GM21447 (cell line): ENCODE measurements at regions not wholly inside any gene's neighbourhood (a gene's known extent, or its start where the extent isn't known, plus 50 kb on each side); places are given as distances from the start of the nearest gene placed in this dataset.
"Not testable (repeated sequence)": the region's sequence is repeated elsewhere in the genome, so short reads cannot be mapped to it uniquely, and the experiment has no call there.

Source experiments
- ATAC-seq: cut with Tn5 transposase; IDR thresholded peaks from one replicate; pipeline ENCODE4 v1.9.1; 2021; ENCODE audit not compliant: unreplicated experiment

DNA sequence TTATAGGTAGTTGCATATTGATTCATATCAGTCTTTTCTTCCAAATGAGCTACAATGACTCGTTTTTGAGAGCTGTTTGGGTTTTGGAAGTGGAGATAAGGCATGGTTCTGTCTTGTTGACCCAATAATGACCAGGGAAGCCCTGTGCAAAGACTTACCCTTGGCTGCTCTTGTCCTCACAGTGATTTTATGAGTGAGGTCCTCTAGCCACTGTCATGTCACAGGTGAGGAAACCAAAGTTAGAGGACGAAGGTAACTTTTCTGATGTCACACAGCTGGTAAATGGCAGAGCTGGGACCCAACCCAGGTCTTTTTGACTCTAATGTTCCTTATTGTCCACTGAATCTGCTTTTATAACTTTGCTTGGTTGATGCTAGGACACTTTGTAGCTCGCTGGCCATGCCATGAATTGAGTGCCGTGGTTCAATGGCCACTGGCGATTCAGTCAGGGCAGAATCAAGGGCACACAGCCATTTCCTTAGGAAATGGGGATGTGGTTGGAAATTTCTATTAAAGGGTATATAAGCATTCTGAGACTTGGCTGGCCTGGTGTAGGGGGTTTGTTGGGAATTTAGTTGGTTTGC lies 249.1 kb downstream of the GOLGA6L6 start:
- not testable (repeated sequence) for ATAC-seq

DNA sequence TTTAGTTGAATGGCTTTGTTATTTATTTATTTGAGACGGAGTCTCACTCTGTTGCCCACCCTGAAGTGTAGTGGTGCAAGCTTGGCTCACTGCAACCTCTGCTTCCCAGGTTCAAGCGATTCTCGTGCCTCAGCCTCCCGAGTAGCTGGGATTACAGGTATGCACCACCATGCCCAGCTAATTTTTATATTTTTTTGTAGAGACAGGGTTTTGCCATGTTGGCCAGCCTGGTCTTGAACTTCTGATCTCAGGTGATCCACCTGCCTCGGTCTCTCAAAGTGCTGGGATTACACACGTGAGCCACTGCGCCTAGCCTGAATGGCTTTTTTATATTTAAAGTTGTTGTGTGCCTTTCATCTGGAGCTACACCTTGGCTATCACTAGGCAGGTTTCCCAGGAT lies 250.0 kb downstream of the GOLGA6L6 start:
- ATAC-seq = not testable (repeated sequence)

DNA sequence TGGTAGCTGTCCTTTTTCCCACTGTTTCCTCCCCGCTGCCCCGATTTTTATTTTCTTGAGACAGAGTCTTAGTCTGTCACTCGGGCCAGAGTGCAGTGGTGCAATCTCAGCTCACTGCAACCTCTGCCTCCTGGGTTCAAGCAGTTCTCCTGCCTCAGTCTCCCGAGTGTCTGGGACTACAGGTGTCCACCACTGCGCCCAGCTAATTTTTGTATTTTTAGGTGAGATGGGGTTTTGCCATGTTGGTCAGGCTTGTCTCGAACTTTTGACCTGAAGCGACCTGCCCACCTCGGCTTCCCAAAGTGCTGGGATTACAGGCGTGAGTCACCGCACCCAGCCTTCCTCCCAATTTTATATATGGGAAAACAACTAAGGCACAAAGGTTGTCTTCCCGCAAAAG lies 251.0 kb downstream of the GOLGA6L6 start:
- ATAC-seq = not testable (repeated sequence)

DNA sequence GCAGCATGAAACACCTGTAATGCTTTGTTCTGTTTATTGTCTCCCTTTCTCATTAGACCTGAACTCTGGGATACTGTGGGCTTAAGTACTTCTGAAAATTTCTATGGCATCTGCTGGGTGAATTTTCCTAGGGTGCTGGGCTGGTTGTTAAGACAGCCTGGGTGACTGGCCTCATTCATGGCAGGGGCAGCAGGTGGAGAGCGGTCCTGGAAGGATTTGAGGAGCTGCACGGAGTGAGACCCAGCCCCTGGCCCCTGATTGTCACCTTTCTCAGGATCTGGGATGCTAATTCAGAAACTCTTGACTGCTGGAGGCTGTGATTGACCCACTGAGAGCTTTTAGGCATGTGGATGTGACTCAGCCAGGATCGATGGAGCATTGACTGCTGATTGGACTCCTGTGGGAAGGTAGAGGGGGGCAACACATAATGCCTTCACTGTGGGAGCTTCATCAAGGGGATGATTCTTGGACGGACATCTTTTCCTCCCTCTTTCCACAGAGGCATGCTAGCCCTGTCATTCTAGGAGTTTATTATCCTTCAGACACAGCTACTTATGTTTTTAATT lies 252.0 kb downstream of the GOLGA6L6 start:
- not testable (repeated sequence) for ATAC-seq

- not testable (repeated sequence) for ATAC-seq
Measured at GRCh38 chr15:20288800-20289537, 252.6 kb downstream of the GOLGA6L6 start.

- ATAC-seq = not testable (repeated sequence)
Measured at GRCh38 chr15:20286559-20286958, 255.0 kb downstream of the GOLGA6L6 start.

DNA sequence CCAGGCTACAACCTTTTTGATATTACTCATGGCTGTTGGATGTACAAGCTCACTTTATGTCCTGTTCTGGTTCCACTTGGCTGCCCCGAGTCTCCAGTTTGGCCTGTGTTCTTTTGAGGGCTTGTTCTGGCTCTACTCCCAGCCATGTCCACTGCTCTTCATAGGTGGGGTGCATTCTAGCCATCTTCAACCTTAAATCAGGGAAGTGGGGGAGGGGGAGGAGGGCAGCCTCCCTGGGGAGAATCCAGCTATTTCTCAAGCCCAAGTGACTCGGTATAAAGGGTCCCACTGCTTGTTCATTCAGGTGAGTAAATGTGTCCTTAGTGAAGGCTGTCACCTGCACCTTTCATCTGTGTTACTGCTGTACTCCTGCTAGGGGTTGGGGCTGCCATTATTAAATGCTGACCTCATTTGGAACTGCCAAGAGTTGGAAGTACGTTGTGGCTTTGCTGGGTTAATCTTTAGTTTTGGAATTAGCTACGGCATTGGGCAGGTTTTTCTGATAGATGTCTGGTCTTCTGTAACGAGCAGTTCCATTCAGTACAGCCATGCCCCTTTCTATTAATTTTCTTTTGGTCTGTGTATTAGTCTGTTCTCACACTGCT lies 255.8 kb downstream of the GOLGA6L6 start:
- not testable (repeated sequence) for ATAC-seq

DNA sequence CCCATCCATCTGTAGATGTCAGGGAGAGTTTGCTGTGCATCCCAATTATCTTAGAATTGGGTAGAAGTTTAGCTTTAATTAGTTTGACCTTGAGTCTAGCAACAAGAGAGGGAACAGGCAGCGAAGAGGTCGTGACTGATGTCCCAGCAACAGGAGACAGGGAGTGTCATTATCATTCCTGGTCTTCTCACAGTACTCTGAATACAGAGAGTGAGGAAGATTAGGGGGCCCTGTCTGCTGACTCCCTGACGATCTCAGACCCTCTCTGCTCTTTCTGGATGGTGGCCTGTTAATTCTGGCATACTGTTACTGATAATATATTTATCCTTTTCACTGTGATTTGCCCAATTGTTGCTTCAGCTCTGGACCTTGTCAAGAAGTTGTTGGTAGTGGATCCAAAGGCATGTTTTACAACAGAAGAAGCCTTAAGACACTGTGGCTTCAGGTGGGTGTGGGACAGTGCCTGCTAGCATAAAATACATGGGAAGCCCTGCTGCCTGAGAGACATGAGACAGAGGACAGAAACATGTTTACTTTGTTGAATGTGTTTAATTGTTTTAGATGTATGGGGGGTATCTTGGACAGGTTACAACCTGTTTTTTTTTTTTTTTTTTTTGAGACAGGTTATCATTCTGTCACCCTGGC lies 256.6 kb downstream of the GOLGA6L6 start:
- not testable (repeated sequence) for ATAC-seq

DNA sequence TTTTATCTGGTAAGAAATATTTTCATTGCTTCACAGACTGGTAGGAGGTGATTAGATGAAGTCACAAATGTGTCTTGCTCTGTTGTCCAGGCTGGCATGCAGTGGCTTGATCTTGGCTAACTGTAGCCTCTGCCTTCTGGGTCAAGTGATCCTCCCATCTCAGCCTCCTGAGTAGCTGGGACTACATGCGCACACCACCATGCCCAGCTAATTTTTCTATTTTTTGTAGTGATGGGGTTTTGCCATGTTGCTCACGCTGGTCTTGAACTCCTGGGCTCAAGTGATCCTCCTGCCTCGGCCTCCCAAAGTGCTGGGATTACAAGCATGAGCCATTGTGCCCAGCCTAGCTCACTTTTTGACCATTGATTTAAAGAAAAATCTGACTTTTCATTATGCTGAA lies 257.9 kb downstream of the GOLGA6L6 start:
- not testable (repeated sequence) for ATAC-seq

GRCh38 chr15:20282491-20282943 lies 259.1 kb downstream of the GOLGA6L6 start:
- ATAC-seq = not testable (repeated sequence)

GRCh38 chr15:20281567-20282275 lies 259.9 kb downstream of the GOLGA6L6 start:
- not testable (repeated sequence) for ATAC-seq

- ATAC-seq = no peak
Measured at GRCh38 chr15:20280933-20281463, 260.6 kb downstream of the GOLGA6L6 start.

- not testable (repeated sequence) for ATAC-seq
Measured at GRCh38 chr15:20280141-20280932, 261.3 kb downstream of the GOLGA6L6 start.

DNA sequence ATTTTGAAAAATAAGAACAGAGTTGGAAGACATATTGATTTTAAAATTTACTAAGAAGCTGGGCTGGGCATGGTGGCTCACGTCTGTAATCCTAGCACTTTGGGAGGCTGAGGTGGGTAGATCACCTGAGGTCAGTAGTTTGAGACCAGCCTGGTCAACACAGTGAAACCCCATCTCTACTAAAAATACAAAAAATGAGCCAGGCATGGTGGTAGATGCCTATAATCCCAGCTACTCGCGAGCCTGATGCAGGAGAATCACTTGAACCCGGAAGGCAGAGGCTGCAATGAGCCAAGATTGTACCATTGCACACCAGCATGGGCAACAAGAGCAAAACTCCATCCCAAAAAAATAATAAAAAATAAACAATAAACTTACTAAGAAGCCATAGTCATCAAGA lies 262.5 kb downstream of the GOLGA6L6 start:
- not testable (repeated sequence) for ATAC-seq

GRCh38 chr15:20278376-20278775 lies 263.2 kb downstream of the GOLGA6L6 start:
- not testable (repeated sequence) for ATAC-seq

DNA sequence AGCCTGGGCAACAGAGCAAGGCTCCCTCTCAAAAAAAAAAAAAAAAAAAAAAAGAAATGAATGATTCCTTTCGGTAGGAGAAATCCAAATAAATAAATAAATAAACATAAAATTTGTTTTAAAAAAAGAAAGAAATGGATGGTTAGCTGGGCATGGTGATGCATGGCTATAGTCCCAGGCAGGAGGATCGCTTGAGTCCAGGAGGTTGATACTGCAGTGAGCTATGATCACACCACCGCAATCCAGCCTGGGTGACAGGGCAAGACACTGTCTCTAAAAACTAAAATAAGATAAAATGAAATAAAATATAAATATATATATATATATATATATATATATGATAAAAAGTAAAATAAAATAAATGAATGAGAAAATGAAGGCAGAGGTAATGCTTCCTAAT lies 264.1 kb downstream of the GOLGA6L6 start:
- ATAC-seq = not testable (repeated sequence)

DNA sequence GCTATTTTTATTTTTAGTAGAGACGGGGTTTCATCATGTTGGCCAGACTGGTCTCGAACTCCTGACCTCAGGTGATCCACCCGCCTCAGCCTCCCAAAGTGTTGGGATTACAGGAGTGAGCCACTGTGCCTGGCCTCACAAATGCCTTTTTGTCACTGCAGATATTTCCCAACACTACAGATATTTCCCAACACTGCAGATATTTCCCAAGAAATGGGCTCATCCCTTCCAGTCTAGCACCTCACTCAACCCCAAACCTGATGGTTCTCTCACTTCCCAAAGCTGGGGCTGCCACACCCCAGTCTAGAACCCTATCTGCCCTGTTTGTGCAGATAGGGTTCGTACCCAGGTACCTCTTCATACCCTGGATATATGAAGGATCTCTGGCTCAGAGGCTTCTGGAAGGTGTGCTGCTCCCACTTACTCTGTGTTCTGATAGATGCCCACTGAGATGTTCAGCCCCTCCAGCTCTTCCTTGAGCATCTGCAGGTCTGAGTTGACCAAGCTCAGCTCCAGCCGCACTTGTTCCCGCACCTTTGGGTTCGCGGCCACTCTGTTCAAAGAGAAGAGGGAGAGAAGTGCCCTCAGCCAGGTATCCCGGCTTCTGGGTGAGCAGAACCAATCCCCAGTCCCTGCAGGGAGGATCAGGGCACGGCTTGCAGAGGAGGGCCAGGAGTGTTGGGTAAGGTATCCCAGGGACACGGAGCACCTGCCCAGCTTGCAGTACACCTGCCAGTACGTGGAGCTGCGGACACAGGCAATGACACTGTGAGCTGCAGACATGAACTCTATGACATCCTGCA lies 265.1 kb downstream of the GOLGA6L6 start:
- not testable (repeated sequence) for ATAC-seq

GRCh38 chr15:20275373-20275967 lies 266.1 kb downstream of the GOLGA6L6 start:
- not testable (repeated sequence) for ATAC-seq
